Type B pancreatic cell (in vitro differentiated cells): ENCODE measurements at regions not wholly inside any gene's neighbourhood (a gene's known extent, or its start where the extent isn't known, plus 50 kb on each side); places are given as distances from the start of the nearest gene placed in this dataset.

Experiments used
- DNase-seq: peaks from one replicate; pipeline ENCODE4 v3.0.0; 2021; ENCODE audit warnings: mixed read lengths; ENCODE audit not compliant: unreplicated experiment; ENCODE audit errors: extremely low spot score
- H3K27ac Mint-ChIP-seq: 2 replicates; pipeline ENCODE4 v1.8.0; 2021; ENCODE audit warnings: mild to moderate bottlenecking, mixed read lengths
- H3K27me3 Mint-ChIP-seq: 2 replicates; pipeline ENCODE4 v1.8.0; 2021; ENCODE audit warnings: mixed read lengths
- H3K36me3 Mint-ChIP-seq: 2 replicates; pipeline ENCODE4 v1.8.0; 2021; ENCODE audit warnings: mixed read lengths
- H3K4me1 Mint-ChIP-seq: one replicate; pipeline ENCODE4 v1.8.0; 2021; ENCODE audit warnings: mixed read lengths; ENCODE audit not compliant: unreplicated experiment
- H3K4me3 Mint-ChIP-seq: 2 replicates; pipeline ENCODE4 v1.8.0; 2021; ENCODE audit warnings: mild to moderate bottlenecking, mixed read lengths
- H3K9me3 Mint-ChIP-seq: 2 replicates; pipeline ENCODE4 v1.8.0; 2021; ENCODE audit warnings: mixed read lengths
- TF ChIP-seq, protein P1 (sequence below): fragments of 200-600 bp; sonication (generic); conservative IDR thresholded peaks from 2 replicates; pipeline ENCODE4 v1.5.0; 2021; ENCODE audit warnings: antibody characterized with exemption, mild to moderate bottlenecking

DNA sequence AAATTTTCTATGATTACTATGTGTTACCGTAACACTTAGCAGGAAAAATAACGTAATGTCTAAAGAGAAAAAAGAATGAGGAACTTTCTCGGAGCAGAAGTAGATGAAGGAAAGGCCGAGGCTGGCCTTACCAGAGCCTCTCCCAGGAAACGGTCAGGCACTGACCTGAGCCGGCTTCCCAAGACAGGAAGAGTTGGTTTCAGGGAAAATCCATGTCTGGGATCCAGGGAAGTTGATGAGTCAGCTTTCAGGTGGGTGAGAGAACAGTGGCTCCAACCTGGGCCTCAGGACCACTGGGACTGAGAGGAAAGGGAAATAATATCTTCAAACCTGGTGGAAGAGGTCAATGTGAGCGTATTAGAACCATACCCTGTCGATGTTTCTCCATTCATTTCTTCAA lies 93.3 kb upstream of the UBL3 start:
- Mint-ChIP-seq H3K36me3 (no peaks in the 10 kb centered on the region), H3K27me3 (no peaks in the 10 kb centered on the region), H3K4me1 (peaks cover 10% of the 10 kb centered on the region), H3K9me3 (no peaks in the 10 kb centered on the region), H3K4me3 (no peak overlapping the region), H3K27ac (no peak overlapping the region)
- TF ChIP-seq, protein P1, sequence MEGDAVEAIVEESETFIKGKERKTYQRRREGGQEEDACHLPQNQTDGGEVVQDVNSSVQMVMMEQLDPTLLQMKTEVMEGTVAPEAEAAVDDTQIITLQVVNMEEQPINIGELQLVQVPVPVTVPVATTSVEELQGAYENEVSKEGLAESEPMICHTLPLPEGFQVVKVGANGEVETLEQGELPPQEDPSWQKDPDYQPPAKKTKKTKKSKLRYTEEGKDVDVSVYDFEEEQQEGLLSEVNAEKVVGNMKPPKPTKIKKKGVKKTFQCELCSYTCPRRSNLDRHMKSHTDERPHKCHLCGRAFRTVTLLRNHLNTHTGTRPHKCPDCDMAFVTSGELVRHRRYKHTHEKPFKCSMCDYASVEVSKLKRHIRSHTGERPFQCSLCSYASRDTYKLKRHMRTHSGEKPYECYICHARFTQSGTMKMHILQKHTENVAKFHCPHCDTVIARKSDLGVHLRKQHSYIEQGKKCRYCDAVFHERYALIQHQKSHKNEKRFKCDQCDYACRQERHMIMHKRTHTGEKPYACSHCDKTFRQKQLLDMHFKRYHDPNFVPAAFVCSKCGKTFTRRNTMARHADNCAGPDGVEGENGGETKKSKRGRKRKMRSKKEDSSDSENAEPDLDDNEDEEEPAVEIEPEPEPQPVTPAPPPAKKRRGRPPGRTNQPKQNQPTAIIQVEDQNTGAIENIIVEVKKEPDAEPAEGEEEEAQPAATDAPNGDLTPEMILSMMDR = no peak
- no peak for DNase-seq

DNA sequence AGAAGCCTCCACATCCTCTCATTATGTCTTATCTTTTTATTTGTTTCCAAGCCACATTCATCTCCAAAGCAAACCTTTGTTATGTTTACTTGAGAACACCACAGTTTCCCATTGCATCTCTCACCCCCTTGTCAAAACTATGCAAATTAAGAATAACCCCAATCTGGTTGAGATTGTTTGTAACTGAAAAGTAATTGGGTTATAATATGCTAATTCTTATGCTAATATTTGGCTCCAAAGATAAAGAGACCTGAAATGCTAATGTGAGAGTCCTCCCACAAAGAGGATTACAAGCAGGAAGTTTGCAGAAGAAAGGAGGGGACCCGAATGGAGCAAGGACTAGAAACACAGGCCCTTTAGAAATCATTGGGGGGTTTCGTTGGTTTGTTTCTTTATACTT lies 92.9 kb upstream of the UBL3 start:
- H3K4me1 Mint-ChIP-seq = peaks cover 10% of the 10 kb centered on the region

DNA sequence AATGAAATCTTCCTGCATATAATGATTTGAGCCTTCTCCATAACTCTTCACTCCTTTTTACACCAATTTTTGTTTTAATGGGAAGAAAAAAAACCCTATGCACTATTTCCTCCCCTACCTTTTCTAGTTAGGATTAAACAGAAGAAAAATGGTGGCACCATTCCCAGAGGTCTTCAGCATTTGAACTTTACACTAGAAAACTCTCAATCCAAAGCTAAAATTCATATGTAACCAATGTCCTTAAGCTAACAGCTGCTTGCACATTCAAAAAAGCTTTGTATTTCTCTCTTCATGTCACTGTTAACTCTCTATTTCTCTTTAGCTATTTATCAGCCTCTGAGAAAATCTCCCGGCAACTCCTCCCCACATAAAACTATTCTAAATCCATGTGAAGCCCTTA lies 90.3 kb upstream of the UBL3 start:
- Mint-ChIP-seq H3K27me3 (peaks cover 12% of the 10 kb centered on the region), H3K27ac (no peak overlapping the region), H3K36me3 (no peaks in the 10 kb centered on the region), H3K4me1 (peaks cover 8% of the 10 kb centered on the region), H3K9me3 (no peaks in the 10 kb centered on the region), H3K4me3 (no peak overlapping the region)
- no peak for DNase-seq
- TF ChIP-seq, protein P1 = no peak

More for the DNA sequence above, 92.9 kb upstream of the UBL3 start:
- Mint-ChIP-seq H3K9me3 (no peaks in the 10 kb centered on the region), H3K4me3 (no peak overlapping the region), H3K36me3 (no peaks in the 10 kb centered on the region), H3K27me3 (no peaks in the 10 kb centered on the region), H3K27ac (no peak overlapping the region)
- TF ChIP-seq, protein P1 = no peak
- no peak for DNase-seq

DNA sequence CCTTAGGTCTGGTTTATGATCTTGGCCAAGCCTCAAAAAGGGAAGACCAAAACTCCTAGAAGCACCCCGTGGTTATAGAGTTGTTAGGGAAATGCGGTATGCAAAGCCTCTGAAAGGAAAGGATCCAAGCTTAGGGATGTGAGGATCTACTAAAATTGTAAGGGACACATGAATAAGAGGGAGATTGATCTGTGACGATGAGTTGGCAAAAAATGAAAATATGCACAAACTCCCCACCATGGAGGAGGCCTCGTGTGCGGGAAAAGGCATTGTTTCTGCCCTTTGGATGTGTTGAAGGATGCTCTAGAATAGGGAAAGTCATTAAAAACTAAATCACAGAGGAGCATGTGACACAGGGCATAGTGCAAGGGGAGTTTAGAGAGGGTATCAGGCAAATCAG lies 88.7 kb upstream of the UBL3 start:
- no peak for DNase-seq
- Mint-ChIP-seq H3K36me3 (no peaks in the 10 kb centered on the region), H3K4me1 (peaks cover 4% of the 10 kb centered on the region), H3K4me3 (no peak overlapping the region), H3K9me3 (no peaks in the 10 kb centered on the region), H3K27ac (no peak overlapping the region), H3K27me3 (peaks cover 16% of the 10 kb centered on the region)
- TF ChIP-seq, protein P1 = no peak

DNA sequence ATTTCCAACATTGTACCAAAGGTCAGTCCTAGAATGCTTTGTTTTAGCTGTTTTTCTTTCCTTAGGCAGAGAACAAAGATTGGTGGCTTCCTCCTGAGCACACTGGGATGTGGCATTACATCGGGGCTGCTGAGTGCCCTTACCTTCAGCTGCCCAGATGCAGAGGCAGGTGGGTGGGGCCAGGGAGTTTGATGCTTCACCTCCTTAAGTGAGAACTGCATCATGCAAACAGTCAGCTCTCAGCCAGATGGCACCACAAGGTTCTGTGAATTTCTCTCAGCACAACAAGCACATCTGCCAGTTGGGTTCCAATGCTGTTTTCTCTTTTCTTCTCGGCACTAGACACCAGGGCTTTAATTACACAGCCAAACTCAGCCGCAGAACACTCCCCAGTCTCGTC lies 87.4 kb upstream of the UBL3 start:
- H3K4me3 Mint-ChIP-seq = no peak overlapping the region
- H3K27me3 Mint-ChIP-seq = peaks cover 16% of the 10 kb centered on the region
- no peaks in the 10 kb centered on the region for H3K9me3 Mint-ChIP-seq
- no peak overlapping the region for H3K27ac Mint-ChIP-seq
- no peak for DNase-seq
- peaks cover 4% of the 10 kb centered on the region for H3K4me1 Mint-ChIP-seq
- no peaks in the 10 kb centered on the region for H3K36me3 Mint-ChIP-seq
- TF ChIP-seq, protein P1 = no peak

DNA sequence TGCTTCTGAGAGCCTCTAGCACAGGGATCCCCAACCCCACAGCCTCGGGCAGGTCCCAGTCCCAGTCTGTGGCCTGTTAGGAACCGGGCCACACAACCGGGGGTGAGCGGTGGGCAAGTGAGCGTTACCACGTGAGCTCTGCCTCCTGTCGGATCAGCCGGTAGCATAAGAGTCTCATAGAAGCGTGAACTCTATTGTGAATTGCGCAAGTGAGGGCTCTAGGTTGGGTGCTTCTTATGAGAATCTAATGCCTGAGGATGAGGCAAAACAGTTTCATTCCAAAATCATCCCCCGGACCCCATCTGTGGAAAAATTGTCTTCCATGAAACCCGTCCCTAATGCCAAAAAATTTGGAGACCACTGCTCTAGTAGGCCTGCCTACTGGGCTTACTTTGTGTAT lies 87.0 kb upstream of the UBL3 start:
- Mint-ChIP-seq H3K36me3 (no peaks in the 10 kb centered on the region), H3K4me3 (no peak overlapping the region), H3K27me3 (peaks cover 16% of the 10 kb centered on the region), H3K9me3 (no peaks in the 10 kb centered on the region), H3K4me1 (peaks cover 4% of the 10 kb centered on the region), H3K27ac (no peak overlapping the region)
- TF ChIP-seq, protein P1 = no peak
- no peak for DNase-seq
